ENCODE measurements at regions not wholly inside any gene's neighbourhood (a gene's known extent, or its start where the extent isn't known, plus 50 kb on each side); places are given as distances from the start of the nearest gene placed in this dataset.
"Not testable (repeated sequence)": the region's sequence is repeated elsewhere in the genome, so short reads cannot be mapped to it uniquely, and the experiment has no call there.

- DNase-seq (ENCODE audit: low read depth in 4 of 4, low spot score in 2 of 4): no peak
These were observed 93.8 kb upstream of the BLID start for GRCh38 chr11:122209619-122210366.

GRCh38 chr11:122207921-122208764 is 92.1 kb upstream of the BLID start:
- DNase-seq (ENCODE audit: low read depth in 4 of 4, low spot score in 2 of 4): no peak

- DNase-seq (ENCODE audit: low read depth in 4 of 4, low spot score in 2 of 4): peak in 1 of 4 donors; percentile 35
These were observed 91.5 kb upstream of the BLID start for GRCh38 chr11:122207505-122207904.

DNA sequence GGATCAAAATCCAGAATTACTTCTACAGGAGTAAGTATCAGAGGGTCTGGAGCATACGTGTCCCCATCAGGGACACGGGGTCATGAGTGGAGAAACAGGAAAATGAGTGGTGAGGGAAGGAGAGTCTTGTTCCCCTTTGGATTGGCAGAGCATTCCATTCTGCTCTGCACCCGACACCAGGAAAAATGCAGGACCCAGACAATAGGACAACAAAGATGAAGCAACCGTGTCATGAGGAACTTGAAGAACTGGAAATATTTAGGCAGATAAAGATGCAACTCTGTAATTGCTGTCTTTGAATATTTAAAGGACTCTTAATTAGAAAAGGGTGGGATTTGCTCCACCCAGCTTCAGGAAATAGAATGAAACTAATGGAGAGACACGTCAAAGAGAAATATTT is 89.0 kb upstream of the BLID start:
- no peak for DNase-seq (ENCODE audit: low read depth in 4 of 4, low spot score in 2 of 4)

GRCh38 chr11:122204206-122204605 is 88.2 kb upstream of the BLID start:
- DNase-seq (ENCODE audit: low read depth in 4 of 4, low spot score in 2 of 4): no peak

- peak in 2 of 4 donors; percentile 50 to 67 for DNase-seq (ENCODE audit: low read depth in 4 of 4, low spot score in 2 of 4)
These were observed 87.0 kb upstream of the BLID start for GRCh38 chr11:122202951-122203456.

DNA sequence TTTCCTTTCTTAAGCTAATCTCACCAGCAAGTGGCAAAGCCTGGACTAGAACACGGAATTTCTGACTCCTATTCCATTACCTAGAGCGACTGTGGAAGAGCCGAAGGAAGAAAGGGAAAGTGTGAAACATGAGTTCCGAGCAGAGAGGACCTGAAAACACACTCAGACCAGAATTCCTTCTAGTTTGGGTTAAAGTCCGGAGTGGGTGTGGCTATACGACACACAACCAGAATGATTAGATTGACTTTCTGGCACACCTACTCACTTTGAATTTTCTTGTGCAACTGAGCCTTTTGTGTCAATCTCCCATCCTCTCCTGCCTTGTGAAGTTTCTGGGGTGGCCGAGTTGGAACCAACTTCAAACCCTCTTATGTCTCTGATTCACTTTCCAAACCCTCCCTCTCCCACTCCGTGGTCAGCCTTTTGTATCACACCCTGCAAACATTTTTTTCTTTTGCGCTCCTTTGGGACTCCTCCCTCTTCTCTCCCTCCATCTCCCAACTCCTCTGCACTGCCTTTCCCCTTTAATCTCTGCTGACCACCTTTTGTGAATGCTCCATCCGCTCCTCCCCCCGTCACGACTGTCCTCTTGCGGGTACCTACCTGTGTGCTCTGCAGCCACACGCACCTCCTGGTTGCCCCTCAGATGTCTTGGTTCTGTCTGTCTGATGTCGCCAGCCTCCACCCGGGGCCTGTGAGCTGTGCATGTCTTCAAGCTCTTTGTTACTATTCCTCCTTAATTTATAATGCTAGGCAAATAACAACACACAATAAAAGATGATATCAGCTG is 86.3 kb upstream of the BLID start:
- DNase-seq (ENCODE audit: low read depth in 4 of 4, low spot score in 2 of 4): peak in 1 of 4 donors; percentile 39

GRCh38 chr11:122201106-122201505 is 85.1 kb upstream of the BLID start:
- DNase-seq (ENCODE audit: low read depth in 4 of 4, low spot score in 2 of 4): no peak

DNA sequence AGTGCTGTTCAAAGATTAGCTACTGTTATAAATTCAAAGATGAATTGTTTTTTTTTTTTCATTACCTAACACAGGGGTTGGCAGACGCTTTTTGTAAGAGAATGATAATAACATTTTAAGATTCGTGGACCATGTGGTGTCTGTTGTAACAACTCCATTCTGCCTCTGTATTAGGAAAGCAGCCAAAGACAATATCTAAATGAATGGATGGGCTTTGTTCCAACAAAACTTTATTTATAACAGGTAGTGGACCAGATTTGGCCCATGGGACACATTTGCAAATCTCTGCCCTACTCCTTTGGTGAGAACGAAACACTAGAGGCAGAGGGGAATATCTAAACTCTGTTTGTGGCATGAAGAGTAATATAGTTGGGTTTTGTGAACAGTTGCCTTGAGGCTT is 83.6 kb upstream of the BLID start:
- DNase-seq (ENCODE audit: low read depth in 4 of 4, low spot score in 2 of 4): no peak

GRCh38 chr11:122198291-122198983 is 82.4 kb upstream of the BLID start:
- DNase-seq (ENCODE audit: low read depth in 4 of 4, low spot score in 2 of 4): no peak

DNA sequence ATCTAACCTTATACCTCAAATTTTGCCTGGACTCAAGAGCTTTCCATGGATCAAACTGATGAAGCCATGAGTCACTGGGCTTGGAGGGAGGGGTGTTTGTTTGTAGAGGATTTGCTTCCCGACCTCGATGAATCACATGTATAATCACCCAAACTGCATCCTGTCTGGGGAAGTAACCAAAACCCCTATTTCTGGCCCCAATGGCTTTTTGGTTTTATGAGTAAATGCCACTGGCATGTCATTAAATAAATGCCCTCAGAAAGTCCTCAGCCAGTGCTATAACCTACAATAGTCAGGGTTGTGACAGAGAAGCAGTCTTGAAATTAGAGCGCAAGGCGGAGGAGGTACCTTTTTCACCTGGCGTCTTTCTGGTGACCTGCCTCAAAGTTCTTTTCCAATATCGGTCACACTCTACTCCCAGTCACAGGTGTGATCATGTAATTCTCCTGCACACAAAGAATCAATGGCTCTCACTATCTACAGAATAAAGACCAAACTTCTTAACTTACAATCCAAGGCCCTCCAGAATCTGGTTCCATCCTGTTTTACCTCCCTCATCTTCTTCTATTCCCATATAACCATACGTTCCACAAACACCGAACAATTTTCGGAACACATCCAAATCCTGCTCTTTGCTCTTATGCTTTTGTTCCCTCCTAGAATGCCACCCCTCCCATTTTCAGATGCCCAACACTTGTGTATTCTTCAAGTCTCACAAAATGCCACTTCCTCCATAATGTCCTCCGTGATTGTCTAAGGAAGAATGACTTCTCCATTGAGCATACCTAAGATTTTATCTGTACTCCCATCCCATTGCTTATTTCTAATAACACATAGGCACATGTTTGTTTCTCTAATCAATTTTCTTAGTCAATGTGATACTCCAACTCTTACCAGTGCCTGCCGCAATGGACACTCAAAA is 81.3 kb upstream of the BLID start:
- DNase-seq (ENCODE audit: low read depth in 4 of 4, low spot score in 2 of 4): no peak

DNA sequence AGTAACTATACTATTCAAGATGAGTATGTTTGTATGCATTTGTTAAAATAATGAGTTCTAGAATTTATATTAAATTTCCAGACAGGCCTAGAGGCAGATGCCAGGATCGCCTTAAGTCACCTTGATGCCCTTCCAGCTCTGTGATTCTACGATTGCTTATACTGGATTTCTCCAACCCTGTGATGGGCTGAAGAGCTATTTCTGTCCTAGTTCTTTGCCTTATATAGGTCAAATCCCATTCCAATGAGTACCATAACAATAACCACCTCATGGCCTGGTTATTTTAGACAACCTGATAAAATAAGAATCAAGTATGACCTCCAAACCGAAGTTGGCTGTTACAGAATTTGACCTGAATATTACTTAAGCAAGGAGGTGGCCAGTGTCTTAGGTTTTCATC is 79.8 kb upstream of the BLID start:
- no peak for DNase-seq (ENCODE audit: low read depth in 4 of 4, low spot score in 2 of 4)

- not testable (repeated sequence) for DNase-seq (ENCODE audit: low read depth in 4 of 4, low spot score in 2 of 4)
These were observed 78.0 kb upstream of the BLID start for GRCh38 chr11:122193881-122194480.

DNA sequence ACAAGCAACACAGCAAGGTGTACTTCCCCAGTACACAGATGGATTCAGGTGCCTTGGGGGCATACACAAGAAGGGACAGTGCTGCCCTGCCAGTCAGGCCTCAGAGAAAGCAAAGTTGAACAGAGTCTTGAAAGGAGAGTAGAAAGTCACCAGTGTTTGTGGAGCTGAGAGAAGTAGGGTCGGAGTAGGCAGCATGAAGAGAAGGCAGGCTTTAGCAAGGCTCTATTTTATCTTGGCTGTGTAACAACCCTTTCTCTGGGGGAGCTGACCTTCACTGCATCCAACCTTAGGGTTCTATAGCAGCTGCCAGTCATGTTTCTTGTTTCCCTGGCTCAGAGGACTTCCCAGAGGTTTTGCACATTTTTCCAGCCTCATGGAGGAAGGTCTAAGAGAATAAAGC is 77.4 kb upstream of the BLID start:
- DNase-seq (ENCODE audit: low read depth in 4 of 4, low spot score in 2 of 4): no peak

- no peak for DNase-seq (ENCODE audit: low read depth in 4 of 4, low spot score in 2 of 4)
These were observed 76.7 kb upstream of the BLID start for GRCh38 chr11:122192634-122193255.

DNA sequence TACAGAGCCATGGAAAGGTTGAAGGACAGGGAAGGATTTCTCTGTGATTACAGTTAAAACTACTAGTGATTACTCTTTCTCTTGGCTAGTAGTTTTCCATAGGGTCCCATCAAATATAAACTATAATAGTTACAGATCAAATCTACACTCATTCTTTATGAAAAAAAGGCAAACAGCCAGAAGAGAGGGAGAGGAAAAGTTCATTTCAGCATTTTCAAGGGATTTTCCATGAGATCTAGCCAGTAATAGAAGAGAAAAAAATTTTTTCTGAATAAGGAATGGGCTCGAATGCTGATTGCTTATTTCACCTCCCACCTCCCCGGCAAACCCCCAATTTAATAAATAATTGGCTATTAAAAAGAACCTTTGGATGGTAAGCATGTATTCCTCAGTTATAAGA is 74.8 kb upstream of the BLID start:
- DNase-seq (ENCODE audit: low read depth in 4 of 4, low spot score in 2 of 4): no peak

GRCh38 chr11:122189229-122189628 is 73.2 kb upstream of the BLID start:
- DNase-seq (ENCODE audit: low read depth in 4 of 4, low spot score in 2 of 4): no peak

DNA sequence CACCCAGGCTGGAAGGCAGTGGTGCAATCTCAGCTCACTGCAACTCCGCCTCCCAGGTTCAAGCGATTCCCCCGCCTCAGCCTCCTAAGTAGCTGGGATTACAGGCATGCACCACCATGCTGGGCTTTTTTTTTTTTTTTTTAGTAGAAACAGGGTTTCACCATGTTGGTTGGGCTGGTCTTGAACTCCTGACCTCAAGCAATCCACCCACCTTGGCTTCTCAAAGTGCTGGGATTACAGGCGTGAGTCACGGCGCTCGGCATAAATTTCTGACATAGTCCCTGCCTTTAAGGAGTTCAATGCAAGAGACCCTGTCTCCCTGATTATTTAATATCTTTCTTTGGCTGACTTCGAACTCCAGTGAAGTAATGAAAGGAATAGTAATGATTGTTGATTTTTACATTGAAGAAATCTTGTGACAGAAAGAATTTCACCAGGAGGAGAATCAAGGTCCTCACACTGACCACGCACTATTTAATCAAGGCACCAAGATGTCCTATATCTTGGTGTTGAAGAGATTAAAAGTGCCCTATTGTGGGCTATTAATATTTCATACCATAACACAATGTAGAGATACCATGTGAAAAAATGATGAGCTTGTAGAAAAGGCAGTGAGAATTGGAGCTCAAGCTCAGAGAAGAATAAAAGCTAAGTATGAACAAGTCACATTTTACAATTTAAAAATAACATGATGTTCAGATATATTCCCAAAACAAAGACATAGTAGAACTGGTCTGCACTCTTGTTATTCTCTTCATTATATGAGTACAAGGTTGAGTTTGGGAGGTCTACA is 71.6 kb upstream of the BLID start:
- DNase-seq (ENCODE audit: low read depth in 4 of 4, low spot score in 2 of 4): no peak
